Tibial artery (tissue), 4 donors: ENCODE measurements at regions not wholly inside any gene's neighbourhood (a gene's known extent, or its start where the extent isn't known, plus 50 kb on each side); places are given as distances from the start of the nearest gene placed in this dataset.
A peak's percentile ranks its signal among the peaks of the same experiment; 100 is the strongest.

ENCODE experiments used
- DNase-seq, 2 donors: peaks; one replicate each; pipeline ENCODE4 v3.0.0-alpha.2; 2019
- H3K27ac ChIP-seq, 2 donors: fragments of 200-600 bp; sonication (generic) in 1 of 2; 1 replicate in 1 of 2; 2 replicates in 1 of 2; pipeline ENCODE4 v1.5.1; 2018 to 2019; ENCODE audit warnings: mild to moderate bottlenecking in 1 of 2
- H3K27me3 ChIP-seq, 2 donors: fragments of 200-600 bp; sonication (generic) in 1 of 2; one replicate each; pipeline versions ENCODE4 v1.5.1 to v1.6.0; 2016 to 2019
- H3K36me3 ChIP-seq, 3 donors: fragments of 200-600 bp; sonication (generic) in 2 of 3; one replicate each; pipeline ENCODE4 v1.5.1; 2016 to 2019; ENCODE audit warnings: mild to moderate bottlenecking in 2 of 3
- H3K4me1 ChIP-seq, 4 donors: fragments of 200-600 bp; sonication (generic) in 2 of 4; 1 replicate in 3 of 4; 2 replicates in 1 of 4; pipeline ENCODE4 v1.5.1; 2016 to 2019
- H3K4me3 ChIP-seq, 2 donors: fragments of 200-600 bp; sonication (generic) in 1 of 2; 1 replicate in 1 of 2; 2 replicates in 1 of 2; pipeline ENCODE4 v1.5.1; 2018 to 2019; ENCODE audit warnings: mild to moderate bottlenecking in 2 of 2
- H3K9me3 ChIP-seq, 3 donors: fragments of 200-600 bp; sonication (generic) in 1 of 3; one replicate each; pipeline ENCODE4 v1.5.1; 2016 to 2019
- intact Hi-C: fragments of 100-400 bp; cut with DNase I; formaldehyde crosslinking; loops from one replicate; pipeline ENCODE4 v1.15.0; 2023; ENCODE audit warnings: low total_unique reads
- TF ChIP-seq, protein P1 (sequence below), 2 experiments: fragments of 200-600 bp in 1 of 2; fragments of 450-650 bp in 1 of 2; IDR thresholded peaks; one replicate each; pipeline ENCODE4 v1.5.1; 2017 to 2019; ENCODE audit warnings: antibody characterized with exemption in 2 of 2, mild to moderate bottlenecking in 1 of 2, moderate library complexity in 1 of 2

DNA sequence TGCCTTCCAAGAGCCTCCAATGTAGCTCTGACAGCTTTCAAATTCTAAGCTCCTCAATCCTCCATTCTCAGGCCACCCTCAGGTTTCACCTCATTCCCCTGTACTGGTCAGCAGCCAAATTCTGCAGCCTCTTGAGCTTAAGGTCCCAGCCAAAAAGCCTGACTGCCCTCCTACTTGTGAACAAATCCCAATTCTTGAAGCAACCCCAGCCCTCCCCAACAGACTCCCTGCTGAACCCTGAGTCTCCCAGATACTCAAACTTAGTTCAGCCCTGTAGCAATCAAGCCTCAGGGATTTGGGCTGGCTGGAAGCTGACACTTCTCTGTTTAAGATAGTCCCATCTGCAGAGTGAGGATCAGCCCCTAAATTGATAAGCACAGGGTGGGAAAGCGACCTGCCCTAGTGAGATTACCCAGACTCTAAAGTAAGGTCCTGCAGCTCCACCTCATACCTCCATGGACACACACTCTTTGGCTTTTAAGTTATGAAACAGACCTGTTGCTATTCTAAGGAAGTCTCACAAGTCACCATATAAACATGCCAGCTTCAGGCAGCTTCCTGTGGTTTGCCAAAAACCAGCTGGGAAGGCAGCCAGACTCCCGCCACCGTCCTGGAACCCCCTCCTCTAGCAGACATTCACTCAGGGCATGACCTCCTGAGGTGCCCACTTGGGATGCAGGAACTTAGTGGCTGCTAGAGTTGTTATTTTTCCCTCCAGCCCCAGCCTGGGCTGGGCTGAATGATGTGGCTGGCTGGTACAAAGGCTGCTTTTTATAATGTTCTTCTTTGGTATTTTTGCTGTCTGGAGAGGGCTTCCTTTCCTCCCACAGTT lies 82.5 kb upstream of the PICALM start:
- peaks cover 0 to 63% (median 43%) of the 10 kb centered on the region in 4 donors for H3K4me1 ChIP-seq
- DNase-seq = peak; percentile 38 to 89
- intact Hi-C loops = no loop called here

DNA sequence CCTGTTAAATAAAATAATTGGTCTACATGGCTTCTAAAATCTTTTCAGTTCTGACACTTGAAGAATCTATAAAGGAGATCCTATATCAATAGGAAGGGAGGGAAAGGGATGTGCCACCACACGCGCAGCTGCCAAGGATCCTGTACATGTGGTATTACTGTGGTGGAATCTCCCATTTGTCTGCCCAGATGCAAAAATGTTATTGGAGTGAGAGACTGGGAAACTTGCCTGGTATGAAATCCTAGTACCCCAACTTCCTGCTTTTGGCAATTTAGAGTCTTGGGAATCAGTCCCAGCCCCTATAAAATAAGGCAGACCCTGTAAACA lies 81.9 kb upstream of the PICALM start:
- Histone ChIP-seq H3K9me3 (no peaks in the 10 kb centered on the region), H3K27ac (peak overlapping the region; percentile 74 to 83), H3K36me3 (no peaks in the 10 kb centered on the region), H3K27me3 (no peaks in the 10 kb centered on the region), H3K4me3 (no peak overlapping the region), H3K4me1 (peaks cover 0 to 58% (median 43%) of the 10 kb centered on the region in 4 donors)
- TF ChIP-seq, protein P1, sequence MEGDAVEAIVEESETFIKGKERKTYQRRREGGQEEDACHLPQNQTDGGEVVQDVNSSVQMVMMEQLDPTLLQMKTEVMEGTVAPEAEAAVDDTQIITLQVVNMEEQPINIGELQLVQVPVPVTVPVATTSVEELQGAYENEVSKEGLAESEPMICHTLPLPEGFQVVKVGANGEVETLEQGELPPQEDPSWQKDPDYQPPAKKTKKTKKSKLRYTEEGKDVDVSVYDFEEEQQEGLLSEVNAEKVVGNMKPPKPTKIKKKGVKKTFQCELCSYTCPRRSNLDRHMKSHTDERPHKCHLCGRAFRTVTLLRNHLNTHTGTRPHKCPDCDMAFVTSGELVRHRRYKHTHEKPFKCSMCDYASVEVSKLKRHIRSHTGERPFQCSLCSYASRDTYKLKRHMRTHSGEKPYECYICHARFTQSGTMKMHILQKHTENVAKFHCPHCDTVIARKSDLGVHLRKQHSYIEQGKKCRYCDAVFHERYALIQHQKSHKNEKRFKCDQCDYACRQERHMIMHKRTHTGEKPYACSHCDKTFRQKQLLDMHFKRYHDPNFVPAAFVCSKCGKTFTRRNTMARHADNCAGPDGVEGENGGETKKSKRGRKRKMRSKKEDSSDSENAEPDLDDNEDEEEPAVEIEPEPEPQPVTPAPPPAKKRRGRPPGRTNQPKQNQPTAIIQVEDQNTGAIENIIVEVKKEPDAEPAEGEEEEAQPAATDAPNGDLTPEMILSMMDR (IDR thresholded peaks at IDR 0.05) = no peak
- intact Hi-C loops = no loop called here
- DNase-seq = no peak

More for the DNA sequence above, 82.5 kb upstream of the PICALM start:
- peak overlapping the region in 1 of 2 donors; percentile 6 for H3K4me3 ChIP-seq
- TF ChIP-seq, protein P1 (IDR thresholded peaks at IDR 0.05) = no peak
- H3K27ac ChIP-seq = peak overlapping the region; percentile 74 to 83
- no peaks in the 10 kb centered on the region for H3K36me3 ChIP-seq
- H3K27me3 ChIP-seq = no peaks in the 10 kb centered on the region
- no peaks in the 10 kb centered on the region for H3K9me3 ChIP-seq

DNA sequence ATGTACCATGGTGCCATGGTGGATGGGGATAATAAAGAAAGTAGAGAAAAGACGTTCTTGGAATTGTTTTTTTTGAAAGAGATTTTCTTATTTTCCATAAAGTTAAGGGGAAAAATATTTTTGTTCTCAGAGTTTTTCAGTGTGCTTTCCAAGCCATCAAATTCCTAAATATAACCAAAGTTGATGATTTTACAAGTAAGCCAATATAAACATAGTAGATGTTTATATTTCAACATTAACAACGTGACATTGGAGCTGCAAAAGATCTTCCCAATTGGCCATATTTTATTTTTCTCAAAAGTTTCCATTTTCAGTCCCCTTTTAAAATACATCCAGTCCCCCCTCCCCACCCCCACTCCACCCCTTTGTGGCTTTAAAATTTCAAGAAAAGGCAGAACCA lies 80.9 kb upstream of the PICALM start:
- intact Hi-C loops = no loop called here
- Histone ChIP-seq H3K4me1 (peaks cover 0 to 59% (median 43%) of the 10 kb centered on the region in 4 donors), H3K36me3 (no peaks in the 10 kb centered on the region), H3K9me3 (no peaks in the 10 kb centered on the region), H3K4me3 (peak overlapping the region in 1 of 2 donors; percentile 9), H3K27ac (peak overlapping the region; percentile 74 to 83), H3K27me3 (no peaks in the 10 kb centered on the region)
- no peak for DNase-seq
- TF ChIP-seq, protein P1 (IDR thresholded peaks at IDR 0.05) = no peak

DNA sequence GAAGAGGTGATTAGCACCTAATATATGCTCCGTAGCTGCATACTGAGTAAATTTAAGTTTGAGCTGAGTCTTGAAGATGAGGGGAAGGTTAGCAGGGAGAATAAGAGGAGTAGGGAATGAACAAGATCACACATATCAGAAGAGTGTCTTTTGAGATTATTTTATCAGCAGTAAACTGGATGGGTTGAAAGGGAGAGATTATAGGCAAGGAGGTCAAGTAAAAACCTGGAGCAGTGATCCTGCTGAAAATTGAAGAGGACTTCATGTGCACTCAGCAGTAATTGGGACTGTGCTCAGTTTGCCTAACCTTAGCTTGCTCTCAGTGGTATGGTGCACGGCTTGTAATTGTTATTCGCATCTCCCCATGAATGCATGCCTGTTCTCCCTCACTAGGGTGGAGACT lies 79.5 kb upstream of the PICALM start:
- H3K4me1 ChIP-seq = peaks cover 0 to 65% (median 43%) of the 10 kb centered on the region in 4 donors
- no peak for DNase-seq
- H3K9me3 ChIP-seq = no peaks in the 10 kb centered on the region
- H3K27me3 ChIP-seq = no peaks in the 10 kb centered on the region
- no peak overlapping the region for H3K4me3 ChIP-seq
- intact Hi-C loops = no loop called here
- TF ChIP-seq, protein P1 (IDR thresholded peaks at IDR 0.05) = no peak
- no peaks in the 10 kb centered on the region for H3K36me3 ChIP-seq
- H3K27ac ChIP-seq = peak overlapping the region; percentile 74 to 83

DNA sequence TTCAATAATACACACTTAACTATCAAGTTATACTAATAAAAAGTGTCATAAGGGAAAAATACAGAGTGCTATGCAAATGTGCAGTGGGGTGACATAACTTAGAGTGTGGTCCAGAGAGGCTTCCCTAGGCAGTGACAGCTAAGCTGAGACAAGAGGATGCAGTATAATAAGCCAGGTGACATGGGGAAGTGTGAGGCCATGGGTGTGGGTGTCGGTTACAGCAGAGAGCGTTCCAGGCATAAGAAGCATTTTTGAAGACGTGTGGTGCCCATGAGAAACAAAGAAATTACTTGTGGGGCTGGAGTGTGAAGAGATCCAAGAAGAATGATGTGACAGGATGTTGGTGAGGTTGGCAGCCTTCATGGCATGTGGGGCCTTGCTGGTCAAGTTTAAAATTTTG lies 78.1 kb upstream of the PICALM start:
- intact Hi-C loops = no loop called here
- DNase-seq = no peak
- Histone ChIP-seq H3K27ac (no peak overlapping the region), H3K4me3 (no peak overlapping the region), H3K27me3 (no peaks in the 10 kb centered on the region), H3K36me3 (no peaks in the 10 kb centered on the region), H3K4me1 (peaks cover 0 to 56% (median 31%) of the 10 kb centered on the region in 4 donors), H3K9me3 (no peaks in the 10 kb centered on the region)
- TF ChIP-seq, protein P1 (IDR thresholded peaks at IDR 0.05) = no peak
